ENCODE measurements at regions not wholly inside any gene's neighbourhood (a gene's known extent, or its start where the extent isn't known, plus 50 kb on each side); places are given as distances from the start of the nearest gene placed in this dataset.

DNA sequence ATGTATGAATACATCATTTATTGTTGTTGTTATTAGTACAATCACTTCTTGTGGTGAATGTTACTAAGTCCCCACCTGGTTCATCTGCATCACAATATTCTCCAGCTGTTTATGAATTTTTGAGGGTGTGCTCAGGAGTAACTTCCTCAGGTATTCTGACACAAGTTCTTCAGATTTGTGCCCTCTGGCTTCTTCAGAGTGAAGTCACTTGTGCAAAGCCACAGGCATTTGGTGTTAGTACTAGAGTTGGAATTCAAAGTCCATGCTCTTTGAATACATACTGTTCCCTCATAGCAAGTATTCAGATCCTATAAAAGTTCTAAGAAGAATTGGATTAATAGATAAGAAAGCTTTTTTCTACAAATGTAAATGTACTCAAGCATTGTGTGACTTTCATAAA, 150.3 kb upstream of the AVPR1A start:
- Histone ChIP-seq H2AFZ (ENCODE audit: insufficient read depth, low read length, poor library complexity) (no peak overlapping the region), H3K4me1 (ENCODE audit: control insufficient read depth in 1 of 2, insufficient read depth in 2 of 2, low read length in 2 of 2) (peaks cover 0 to 2% of the 10 kb centered on the region in 2 experiments), H3K18ac (ENCODE audit: low read length) (no peak overlapping the region), H4K12ac (ENCODE audit: low read depth, low read length) (no peak overlapping the region), H3K79me1 (ENCODE audit: low read length) (no peaks in the 10 kb centered on the region), H3K4ac (ENCODE audit: low read depth, low read length) (no peak overlapping the region), H3K9ac (ENCODE audit: low read length) (no peak overlapping the region), H3K14ac (ENCODE audit: low read length) (no peak overlapping the region), H4K8ac (ENCODE audit: low read depth, low read length) (no peak overlapping the region), H3K27ac (ENCODE audit: low read depth, low read length) (no peak overlapping the region), H4K91ac (ENCODE audit: low read depth, low read length) (no peak overlapping the region), H3K27me3 (ENCODE audit: insufficient read depth, low read length) (no peaks in the 10 kb centered on the region), H2BK120ac (ENCODE audit: insufficient read depth, low read length, poor library complexity) (no peak overlapping the region), H2AK5ac (ENCODE audit: low read length) (no peak overlapping the region), H3K4me3 (ENCODE audit: low read depth, low read length) (no peak overlapping the region), H3K9me3 (ENCODE audit: insufficient read depth, low read depth, low read length) (no peaks in the 10 kb centered on the region), H3K23ac (ENCODE audit: low read length) (no peak overlapping the region), H3K4me2 (ENCODE audit: low read length) (no peak overlapping the region), H2BK5ac (ENCODE audit: low read depth, low read length, poor library complexity) (no peak overlapping the region), H3K36me3 (ENCODE audit: control insufficient read depth in 1 of 2, insufficient read depth in 2 of 2, low read length in 2 of 2) (no peaks in the 10 kb centered on the region), H3K79me2 (ENCODE audit: control insufficient read depth, insufficient read depth, low read length, poor library complexity) (no peaks in the 10 kb centered on the region), H2BK12ac (ENCODE audit: low read length) (no peak overlapping the region)
- DNase-seq: peak; percentile 77 to 94

GRCh38 chr12:63298386-63298930, 147.5 kb upstream of the AVPR1A start:
- no CpG with 5 or more reads among the region's 2 CpGs for WGBS (ENCODE audit: extremely low coverage, insufficient coverage, insufficient read length)

GRCh38 chr12:63294327-63294632, 143.3 kb upstream of the AVPR1A start:
- Histone ChIP-seq H3K4ac (ENCODE audit: low read depth, low read length) (no peak overlapping the region), H3K18ac (ENCODE audit: low read length) (no peak overlapping the region), H3K27me3 (ENCODE audit: insufficient read depth, low read length) (no peaks in the 10 kb centered on the region), H2BK120ac (ENCODE audit: insufficient read depth, low read length, poor library complexity) (no peak overlapping the region), H4K8ac (ENCODE audit: low read depth, low read length) (no peak overlapping the region), H3K14ac (ENCODE audit: low read length) (no peak overlapping the region), H3K4me2 (ENCODE audit: low read length) (no peak overlapping the region), H3K9ac (ENCODE audit: low read length) (no peak overlapping the region), H3K23ac (ENCODE audit: low read length) (no peak overlapping the region), H2BK5ac (ENCODE audit: low read depth, low read length, poor library complexity) (no peak overlapping the region), H3K79me1 (ENCODE audit: low read length) (no peaks in the 10 kb centered on the region), H2AK5ac (ENCODE audit: low read length) (no peak overlapping the region), H4K91ac (ENCODE audit: low read depth, low read length) (no peak overlapping the region), H3K27ac (ENCODE audit: low read depth, low read length) (no peak overlapping the region), H2AFZ (ENCODE audit: insufficient read depth, low read length, poor library complexity) (no peak overlapping the region), H3K4me1 (ENCODE audit: control insufficient read depth in 1 of 2, insufficient read depth in 2 of 2, low read length in 2 of 2) (no peaks in the 10 kb centered on the region), H2BK12ac (ENCODE audit: low read length) (no peak overlapping the region), H3K4me3 (ENCODE audit: low read depth, low read length) (no peak overlapping the region), H4K12ac (ENCODE audit: low read depth, low read length) (no peak overlapping the region), H3K79me2 (ENCODE audit: control insufficient read depth, insufficient read depth, low read length, poor library complexity) (no peaks in the 10 kb centered on the region), H3K36me3 (ENCODE audit: control insufficient read depth in 1 of 2, insufficient read depth in 2 of 2, low read length in 2 of 2) (no peaks in the 10 kb centered on the region), H3K9me3 (ENCODE audit: insufficient read depth, low read depth, low read length) (no peaks in the 10 kb centered on the region)
- DNase-seq: peak; percentile 89 to 92
- WGBS (ENCODE audit: extremely low coverage, insufficient coverage, insufficient read length): no CpG with 5 or more reads among the region's 1 CpG

More at GRCh38 chr12:63298386-63298930, 147.5 kb upstream of the AVPR1A start:
- Histone ChIP-seq H3K9me3 (ENCODE audit: insufficient read depth, low read depth, low read length) (no peaks in the 10 kb centered on the region), H3K9ac (ENCODE audit: low read length) (no peak overlapping the region), H3K4me2 (ENCODE audit: low read length) (no peak overlapping the region), H2BK5ac (ENCODE audit: low read depth, low read length, poor library complexity) (no peak overlapping the region), H4K91ac (ENCODE audit: low read depth, low read length) (no peak overlapping the region), H4K8ac (ENCODE audit: low read depth, low read length) (no peak overlapping the region), H3K4me1 (ENCODE audit: control insufficient read depth in 1 of 2, insufficient read depth in 2 of 2, low read length in 2 of 2) (no peaks in the 10 kb centered on the region), H2AK5ac (ENCODE audit: low read length) (no peak overlapping the region), H3K36me3 (ENCODE audit: control insufficient read depth in 1 of 2, insufficient read depth in 2 of 2, low read length in 2 of 2) (no peaks in the 10 kb centered on the region), H3K79me2 (ENCODE audit: control insufficient read depth, insufficient read depth, low read length, poor library complexity) (no peaks in the 10 kb centered on the region), H3K23ac (ENCODE audit: low read length) (no peak overlapping the region), H3K4me3 (ENCODE audit: low read depth, low read length) (no peak overlapping the region), H2BK12ac (ENCODE audit: low read length) (no peak overlapping the region), H2AFZ (ENCODE audit: insufficient read depth, low read length, poor library complexity) (no peak overlapping the region), H2BK120ac (ENCODE audit: insufficient read depth, low read length, poor library complexity) (no peak overlapping the region), H3K4ac (ENCODE audit: low read depth, low read length) (no peak overlapping the region), H3K18ac (ENCODE audit: low read length) (no peak overlapping the region), H3K14ac (ENCODE audit: low read length) (no peak overlapping the region), H3K79me1 (ENCODE audit: low read length) (no peaks in the 10 kb centered on the region), H3K27ac (ENCODE audit: low read depth, low read length) (no peak overlapping the region), H4K12ac (ENCODE audit: low read depth, low read length) (no peak overlapping the region), H3K27me3 (ENCODE audit: insufficient read depth, low read length) (no peaks in the 10 kb centered on the region)
- peak in 1 of 2 donors; percentile 60 for DNase-seq

DNA sequence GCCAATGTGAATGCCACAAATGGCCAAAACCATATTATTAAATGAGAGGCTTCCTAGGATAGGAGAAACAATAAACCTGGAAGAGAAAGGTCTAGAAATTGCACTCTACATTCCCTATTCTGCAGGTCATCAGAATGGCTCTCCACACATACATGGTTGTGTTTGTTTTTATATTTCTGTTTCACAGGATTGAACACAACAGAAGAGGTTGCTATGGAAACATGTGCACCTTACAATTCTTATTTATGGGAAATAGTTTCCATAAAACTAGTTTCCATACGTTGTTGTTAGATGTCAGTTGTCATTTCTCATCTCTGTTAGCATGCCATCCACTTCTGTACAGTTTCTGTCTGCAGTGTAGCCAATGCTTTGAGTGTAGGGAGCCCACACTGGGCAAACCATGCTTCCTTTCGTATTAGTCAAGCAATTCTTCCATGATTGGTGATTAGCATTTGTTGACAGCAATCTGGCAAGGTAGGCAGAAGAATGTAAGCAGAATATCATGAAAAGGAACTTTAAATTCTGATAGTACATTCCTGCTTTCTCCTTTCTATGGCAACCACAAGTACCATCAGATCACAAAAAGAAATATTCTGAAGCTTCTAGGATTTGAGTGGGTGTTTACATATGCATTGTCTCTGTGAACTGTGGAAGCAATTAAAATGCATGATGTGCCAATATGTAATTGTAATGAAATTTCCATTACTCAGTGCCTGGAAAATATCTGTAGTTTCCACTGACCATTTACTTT, 141.6 kb upstream of the AVPR1A start:
- Histone ChIP-seq H3K23ac (ENCODE audit: low read length) (no peak overlapping the region), H3K9ac (ENCODE audit: low read length) (no peak overlapping the region), H2AFZ (ENCODE audit: insufficient read depth, low read length, poor library complexity) (no peak overlapping the region), H3K14ac (ENCODE audit: low read length) (no peak overlapping the region), H3K79me2 (ENCODE audit: control insufficient read depth, insufficient read depth, low read length, poor library complexity) (no peaks in the 10 kb centered on the region), H2AK5ac (ENCODE audit: low read length) (no peak overlapping the region), H3K9me3 (ENCODE audit: insufficient read depth, low read depth, low read length) (no peaks in the 10 kb centered on the region), H3K4me1 (ENCODE audit: control insufficient read depth in 1 of 2, insufficient read depth in 2 of 2, low read length in 2 of 2) (no peaks in the 10 kb centered on the region), H4K12ac (ENCODE audit: low read depth, low read length) (no peak overlapping the region), H3K27me3 (ENCODE audit: insufficient read depth, low read length) (no peaks in the 10 kb centered on the region), H3K4me3 (ENCODE audit: low read depth, low read length) (no peak overlapping the region), H3K4ac (ENCODE audit: low read depth, low read length) (no peak overlapping the region), H2BK12ac (ENCODE audit: low read length) (no peak overlapping the region), H3K4me2 (ENCODE audit: low read length) (no peak overlapping the region), H3K18ac (ENCODE audit: low read length) (no peak overlapping the region), H2BK5ac (ENCODE audit: low read depth, low read length, poor library complexity) (no peak overlapping the region), H3K79me1 (ENCODE audit: low read length) (no peaks in the 10 kb centered on the region), H4K8ac (ENCODE audit: low read depth, low read length) (no peak overlapping the region), H4K91ac (ENCODE audit: low read depth, low read length) (no peak overlapping the region), H2BK120ac (ENCODE audit: insufficient read depth, low read length, poor library complexity) (no peak overlapping the region), H3K36me3 (ENCODE audit: control insufficient read depth in 1 of 2, insufficient read depth in 2 of 2, low read length in 2 of 2) (no peaks in the 10 kb centered on the region), H3K27ac (ENCODE audit: low read depth, low read length) (no peak overlapping the region)
- no CpG with 5 or more reads among the region's 2 CpGs for WGBS (ENCODE audit: extremely low coverage, insufficient coverage, insufficient read length)
- DNase-seq: peak; percentile 65 to 90
